Thyroid gland (tissue), 4 donors: ENCODE measurements at regions not wholly inside any gene's neighbourhood (a gene's known extent, or its start where the extent isn't known, plus 50 kb on each side); places are given as distances from the start of the nearest gene placed in this dataset.

Experiments
- DNase-seq, 2 donors: peaks; one replicate each; pipeline ENCODE4 v3.0.0-alpha.2; 2019
- H3K27ac ChIP-seq, 3 donors: fragments of 200-600 bp; sonication (generic); 1 replicate in 2 of 3; 2 replicates in 1 of 3; pipeline ENCODE4 v1.5.1; 2016 to 2019; ENCODE audit warnings: mild to moderate bottlenecking in 1 of 3, moderate library complexity in 1 of 3
- H3K27me3 ChIP-seq: fragments of 200-600 bp; sonication (generic); one replicate; pipeline ENCODE4 v1.5.1; 2019
- H3K36me3 ChIP-seq, 2 donors: fragments of 200-600 bp; sonication (generic); one replicate each; pipeline ENCODE4 v1.5.1; 2016 to 2019
- H3K4me1 ChIP-seq, 2 donors: fragments of 200-600 bp; sonication (generic); one replicate each; pipeline ENCODE4 v1.5.1; 2017 to 2019
- H3K4me3 ChIP-seq, 3 donors: fragments of 200-600 bp; sonication (generic); replicated peaks in 1 of 3; 1 replicate in 2 of 3; 2 replicates in 1 of 3; pipeline ENCODE4 v1.5.1; 2016; ENCODE audit warnings: mild to moderate bottlenecking in 1 of 3
- H3K9me3 ChIP-seq: fragments of 200-600 bp; sonication (generic); one replicate; pipeline ENCODE4 v1.5.1; 2017
- POLR2A ChIP-seq, 2 donors: fragments of 450-650 bp; IDR thresholded peaks; one replicate each; pipeline ENCODE4 v1.6.1; 2017; ENCODE audit warnings: antibody characterized with exemption in 2 of 2, mild to moderate bottlenecking in 2 of 2, moderate library complexity in 1 of 2
- WGBS, 2 donors: methylation state at CpG; one replicate each; pipeline ENCODE4 v1.1.5; 2017; 5-methylcytosine and 5-hydroxymethylcytosine counted together
- intact Hi-C: fragments of 100-400 bp; cut with DNase I; formaldehyde crosslinking; loops from one replicate; pipeline ENCODE4 v1.15.1; 2023
- TF ChIP-seq, protein P1 (sequence below), 6 experiments: fragments of 200-600 bp in 3 of 6; fragments of 450-650 bp in 3 of 6; sonication (generic) in 3 of 6; IDR thresholded peaks; one replicate each; pipeline ENCODE4 v1.5.1; 2016 to 2019; ENCODE audit warnings: antibody characterized with exemption in 6 of 6, mild to moderate bottlenecking in 2 of 6, inconsistent platforms in 1 of 6, moderate library complexity in 1 of 6

DNA sequence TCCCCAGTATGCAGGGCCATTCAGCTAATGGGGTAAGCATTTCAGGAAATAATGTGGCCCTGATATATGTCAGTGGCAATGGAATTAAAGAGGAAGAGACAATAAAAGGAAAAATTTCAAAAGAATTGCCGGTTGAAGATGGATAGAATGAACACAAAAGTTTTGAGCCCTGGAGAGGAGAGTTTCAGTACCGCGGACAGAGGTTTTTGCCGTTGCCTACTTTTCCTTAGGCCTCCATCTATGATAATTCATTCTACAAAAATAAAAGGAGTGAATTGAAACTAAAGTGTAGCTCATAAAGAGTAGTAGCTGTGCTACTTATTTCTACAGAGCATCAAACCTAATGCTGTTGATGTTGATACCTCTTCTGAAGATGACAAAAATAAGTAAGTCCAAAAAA, 140.7 kb downstream of the RNASET2 start:
- no peaks in the 10 kb centered on the region for H3K4me1 ChIP-seq
- no peaks in the 10 kb centered on the region for H3K36me3 ChIP-seq
- TF ChIP-seq, protein P1, sequence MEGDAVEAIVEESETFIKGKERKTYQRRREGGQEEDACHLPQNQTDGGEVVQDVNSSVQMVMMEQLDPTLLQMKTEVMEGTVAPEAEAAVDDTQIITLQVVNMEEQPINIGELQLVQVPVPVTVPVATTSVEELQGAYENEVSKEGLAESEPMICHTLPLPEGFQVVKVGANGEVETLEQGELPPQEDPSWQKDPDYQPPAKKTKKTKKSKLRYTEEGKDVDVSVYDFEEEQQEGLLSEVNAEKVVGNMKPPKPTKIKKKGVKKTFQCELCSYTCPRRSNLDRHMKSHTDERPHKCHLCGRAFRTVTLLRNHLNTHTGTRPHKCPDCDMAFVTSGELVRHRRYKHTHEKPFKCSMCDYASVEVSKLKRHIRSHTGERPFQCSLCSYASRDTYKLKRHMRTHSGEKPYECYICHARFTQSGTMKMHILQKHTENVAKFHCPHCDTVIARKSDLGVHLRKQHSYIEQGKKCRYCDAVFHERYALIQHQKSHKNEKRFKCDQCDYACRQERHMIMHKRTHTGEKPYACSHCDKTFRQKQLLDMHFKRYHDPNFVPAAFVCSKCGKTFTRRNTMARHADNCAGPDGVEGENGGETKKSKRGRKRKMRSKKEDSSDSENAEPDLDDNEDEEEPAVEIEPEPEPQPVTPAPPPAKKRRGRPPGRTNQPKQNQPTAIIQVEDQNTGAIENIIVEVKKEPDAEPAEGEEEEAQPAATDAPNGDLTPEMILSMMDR (IDR thresholded peaks at IDR 0.05) = no peak
- TF ChIP-seq POLR2A (IDR thresholded peaks at IDR 0.05) = no peak
- 55 to 59% methylated on average over 4 of the region's 4 CpGs for WGBS, 2 donors
- no peak overlapping the region for H3K4me3 ChIP-seq
- H3K27me3 ChIP-seq = no peaks in the 10 kb centered on the region
- no peaks in the 10 kb centered on the region for H3K9me3 ChIP-seq
- intact Hi-C loops = no loop called here
- H3K27ac ChIP-seq = no peak overlapping the region
- no peak for DNase-seq

DNA sequence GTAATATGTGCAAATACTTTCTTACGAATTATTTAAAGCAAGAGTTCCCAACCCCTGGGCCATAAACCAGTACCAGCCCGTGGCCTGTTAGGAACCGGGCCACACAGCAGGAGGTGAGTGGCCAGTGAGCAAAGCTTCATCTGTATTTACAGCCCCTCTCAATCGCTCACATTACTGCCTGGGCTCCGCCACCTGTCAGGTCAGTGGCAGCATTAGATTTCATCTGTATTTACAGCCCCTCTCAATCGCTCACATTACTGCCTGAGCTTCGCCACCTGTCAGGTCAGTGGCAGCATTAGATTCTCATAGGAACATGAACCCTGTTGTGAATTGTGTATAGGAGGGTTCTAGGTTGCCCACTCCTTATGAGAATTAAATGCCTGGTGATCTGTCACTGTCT, 142.0 kb downstream of the RNASET2 start:
- TF ChIP-seq, protein P1 (IDR thresholded peaks at IDR 0.05) = no peak
- no peak for TF ChIP-seq POLR2A (IDR thresholded peaks at IDR 0.05)

DNA sequence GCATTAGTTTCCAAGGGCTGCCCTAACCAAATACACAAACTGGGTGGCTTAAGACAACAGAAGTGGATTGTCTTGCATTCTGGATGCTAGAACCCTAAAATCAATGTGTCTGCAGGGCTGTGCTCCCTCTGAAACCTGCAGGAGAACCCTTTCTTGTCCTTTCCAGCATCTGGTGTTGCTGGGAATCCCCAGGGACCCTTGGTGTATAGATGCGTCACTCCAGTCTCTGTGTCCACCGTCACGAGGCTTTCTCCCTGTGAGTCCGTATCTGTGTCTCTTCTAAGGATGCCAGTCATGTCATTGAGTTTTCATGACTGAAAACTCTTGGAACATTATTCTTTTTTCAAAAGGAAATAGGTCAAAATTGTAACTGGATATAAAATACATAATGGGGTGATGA, 142.9 kb downstream of the RNASET2 start:
- DNase-seq = no peak
- H3K36me3 ChIP-seq = no peaks in the 10 kb centered on the region
- no peak overlapping the region for H3K4me3 ChIP-seq
- H3K27me3 ChIP-seq = no peaks in the 10 kb centered on the region
- no peaks in the 10 kb centered on the region for H3K4me1 ChIP-seq
- TF ChIP-seq, protein P1 (IDR thresholded peaks at IDR 0.05) = no peak
- no peak overlapping the region for H3K27ac ChIP-seq
- 90 to 93% methylated on average over 4 of the region's 4 CpGs for WGBS, 2 donors
- H3K9me3 ChIP-seq = no peaks in the 10 kb centered on the region
- intact Hi-C loops = no loop called here

More for the DNA sequence above, 142.0 kb downstream of the RNASET2 start:
- no peak overlapping the region for H3K4me3 ChIP-seq
- WGBS, 2 donors = 79 to 84% methylated on average over 7 of the region's 7 CpGs
- no peaks in the 10 kb centered on the region for H3K27me3 ChIP-seq
- no peaks in the 10 kb centered on the region for H3K4me1 ChIP-seq
- H3K27ac ChIP-seq = no peak overlapping the region
- DNase-seq = no peak
- H3K36me3 ChIP-seq = no peaks in the 10 kb centered on the region
- no peaks in the 10 kb centered on the region for H3K9me3 ChIP-seq
- intact Hi-C loops = no loop called here

DNA sequence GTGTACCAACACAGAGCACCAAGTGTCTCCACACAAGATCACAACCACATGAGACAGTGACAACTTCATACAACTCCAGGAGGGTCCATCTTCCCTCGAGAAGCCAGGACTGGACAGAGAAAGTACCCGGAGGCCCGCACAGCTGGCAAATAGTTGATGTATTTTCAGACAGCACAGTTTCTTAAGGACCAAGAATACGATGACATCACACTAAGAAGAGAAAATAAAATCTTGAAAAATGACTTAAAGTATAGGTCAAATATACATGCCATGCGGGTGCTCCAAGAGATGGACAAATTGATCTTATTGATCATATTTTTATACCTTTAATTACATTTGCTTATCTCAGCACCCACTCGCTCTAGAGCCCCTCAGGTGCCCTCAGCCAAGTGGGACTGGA, 145.5 kb downstream of the RNASET2 start:
- 93 to 95% methylated on average over 6 of the region's 6 CpGs for WGBS, 2 donors
- H3K27me3 ChIP-seq = no peaks in the 10 kb centered on the region

DNA sequence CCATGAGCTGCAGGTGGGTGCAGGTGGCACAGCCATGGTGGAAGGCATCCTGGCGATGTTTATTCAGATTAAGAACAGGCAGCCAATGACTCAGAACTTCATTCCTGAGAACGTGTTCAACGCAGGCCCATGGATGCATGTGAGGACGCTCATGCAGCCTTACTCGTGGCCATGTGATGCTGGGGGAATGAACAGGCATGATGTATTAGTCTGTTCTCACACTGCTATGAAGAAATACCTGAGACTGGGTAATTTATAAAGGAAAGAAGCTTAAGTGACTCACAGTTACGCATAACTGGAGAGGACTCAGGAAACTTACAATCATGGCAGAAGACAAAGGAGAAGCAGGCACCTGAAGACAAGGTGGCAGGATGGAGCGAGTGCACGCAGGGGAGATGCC, 146.6 kb downstream of the RNASET2 start:
- H3K9me3 ChIP-seq = no peaks in the 10 kb centered on the region
- intact Hi-C loops = no loop called here
- H3K27me3 ChIP-seq = no peaks in the 10 kb centered on the region
- H3K4me1 ChIP-seq = no peaks in the 10 kb centered on the region
- H3K27ac ChIP-seq = no peak overlapping the region
- TF ChIP-seq POLR2A (IDR thresholded peaks at IDR 0.05) = no peak
- TF ChIP-seq, protein P1 (IDR thresholded peaks at IDR 0.05) = no peak
- 86 to 87% methylated on average over 8 of the region's 8 CpGs for WGBS, 2 donors
- DNase-seq = no peak
- H3K4me3 ChIP-seq = no peak overlapping the region
- H3K36me3 ChIP-seq = no peaks in the 10 kb centered on the region

More for the DNA sequence above, 145.5 kb downstream of the RNASET2 start:
- no peak for DNase-seq
- intact Hi-C loops = no loop called here
- Histone ChIP-seq H3K4me1 (no peaks in the 10 kb centered on the region), H3K36me3 (no peaks in the 10 kb centered on the region), H3K4me3 (no peak overlapping the region), H3K27ac (no peak overlapping the region), H3K9me3 (no peaks in the 10 kb centered on the region)
- TF ChIP-seq, protein P1 (IDR thresholded peaks at IDR 0.05) = no peak
- no peak for TF ChIP-seq POLR2A (IDR thresholded peaks at IDR 0.05)
